22Rv1 (cell line): ENCODE measurements at regions not wholly inside any gene's neighbourhood (a gene's known extent, or its start where the extent isn't known, plus 50 kb on each side); places are given as distances from the start of the nearest gene placed in this dataset.

Experiments
- ZFX ChIP-seq: fragments of 450-650 bp; IDR thresholded peaks from 2 replicates; pipeline ENCODE4 v1.6.1; 2017; ENCODE audit warnings: antibody characterized with exemption, borderline replicate concordance
- TF ChIP-seq, protein P1 (sequence below): fragments of 450-650 bp; IDR thresholded peaks from 2 replicates; pipeline ENCODE4 v1.5.1; 2017; ENCODE audit warnings: mild to moderate bottlenecking

DNA sequence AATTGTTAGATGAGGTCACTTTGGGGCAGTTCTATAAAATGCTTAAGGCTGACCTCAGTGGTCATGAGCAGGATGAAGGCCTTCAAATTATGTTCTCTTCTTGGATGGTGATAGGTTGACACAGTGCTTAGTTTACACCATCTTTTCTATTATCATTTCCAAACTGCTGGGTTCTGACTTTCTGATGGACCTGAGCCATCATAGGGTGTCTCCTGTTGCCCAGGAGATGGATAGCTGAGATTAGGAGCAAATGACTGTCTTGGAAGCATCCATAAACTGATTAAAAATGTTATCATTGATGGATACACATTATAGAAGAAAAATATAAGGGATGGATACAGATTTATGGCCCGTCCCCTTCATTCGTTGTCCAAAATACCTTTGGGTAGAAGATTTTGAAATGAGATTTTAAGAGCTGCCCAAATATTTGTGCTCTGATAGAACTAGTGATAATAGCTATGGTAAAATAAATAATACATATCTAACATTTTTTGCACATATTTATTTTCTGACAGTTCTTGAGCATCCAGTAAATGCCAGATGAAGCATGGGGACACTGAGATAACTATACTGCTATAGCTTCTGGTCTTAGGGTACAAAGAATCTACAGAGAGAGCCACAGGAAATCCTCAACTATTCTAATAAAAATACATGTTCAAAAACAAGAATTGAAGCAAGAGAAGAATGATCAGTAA, 839.4 kb upstream of the LCORL start:
- TF ChIP-seq, protein P1, sequence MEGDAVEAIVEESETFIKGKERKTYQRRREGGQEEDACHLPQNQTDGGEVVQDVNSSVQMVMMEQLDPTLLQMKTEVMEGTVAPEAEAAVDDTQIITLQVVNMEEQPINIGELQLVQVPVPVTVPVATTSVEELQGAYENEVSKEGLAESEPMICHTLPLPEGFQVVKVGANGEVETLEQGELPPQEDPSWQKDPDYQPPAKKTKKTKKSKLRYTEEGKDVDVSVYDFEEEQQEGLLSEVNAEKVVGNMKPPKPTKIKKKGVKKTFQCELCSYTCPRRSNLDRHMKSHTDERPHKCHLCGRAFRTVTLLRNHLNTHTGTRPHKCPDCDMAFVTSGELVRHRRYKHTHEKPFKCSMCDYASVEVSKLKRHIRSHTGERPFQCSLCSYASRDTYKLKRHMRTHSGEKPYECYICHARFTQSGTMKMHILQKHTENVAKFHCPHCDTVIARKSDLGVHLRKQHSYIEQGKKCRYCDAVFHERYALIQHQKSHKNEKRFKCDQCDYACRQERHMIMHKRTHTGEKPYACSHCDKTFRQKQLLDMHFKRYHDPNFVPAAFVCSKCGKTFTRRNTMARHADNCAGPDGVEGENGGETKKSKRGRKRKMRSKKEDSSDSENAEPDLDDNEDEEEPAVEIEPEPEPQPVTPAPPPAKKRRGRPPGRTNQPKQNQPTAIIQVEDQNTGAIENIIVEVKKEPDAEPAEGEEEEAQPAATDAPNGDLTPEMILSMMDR: no peak
- TF ChIP-seq ZFX: no peak
